ENCODE measurements at regions not wholly inside any gene's neighbourhood (a gene's known extent, or its start where the extent isn't known, plus 50 kb on each side); places are given as distances from the start of the nearest gene placed in this dataset.

DNA sequence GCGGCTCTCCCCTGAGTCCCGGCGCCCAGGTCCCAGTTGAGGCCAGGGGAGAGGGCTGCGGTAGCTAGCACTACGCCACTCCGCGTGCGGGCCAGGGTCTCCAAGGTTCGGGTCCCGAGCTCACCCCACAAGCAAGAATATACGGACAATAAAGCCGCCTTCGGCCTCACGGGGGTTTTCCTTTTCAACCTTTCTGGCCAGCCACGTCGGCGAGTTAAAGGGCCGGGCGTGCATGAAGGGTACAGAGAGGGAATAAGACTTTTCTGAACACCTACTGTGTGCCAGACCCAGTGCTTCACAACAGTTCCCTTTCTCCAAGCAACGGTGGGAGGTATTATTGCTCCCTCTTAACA lies 138.5 kb upstream of the ZIC3 start:
- Histone ChIP-seq H3K36me3 (ENCODE audit: insufficient read depth, low read depth, low read length) (no peaks in the 10 kb centered on the region), H3K27ac (ENCODE audit: low read length) (no peak overlapping the region), H3K4me1 (ENCODE audit: insufficient read depth, low read length) (peaks cover 8% of the 10 kb centered on the region; the same call in 1 of the 2 replicates), H3K27me3 (ENCODE audit: insufficient read depth, low read length) (peaks cover 84% of the 10 kb centered on the region), H3K9me3 (ENCODE audit: insufficient read depth, low read depth, low read length) (no peaks in the 10 kb centered on the region), H3K4me3 (ENCODE audit: low read length) (peak overlapping the region; percentile 69), H3K9ac (ENCODE audit: low read depth, low read length) (no peak overlapping the region)

- H3K9ac ChIP-seq (ENCODE audit: low read depth, low read length): no peak overlapping the region
- H3K9me3 ChIP-seq (ENCODE audit: insufficient read depth, low read depth, low read length): no peaks in the 10 kb centered on the region
- no peaks in the 10 kb centered on the region for H3K36me3 ChIP-seq (ENCODE audit: insufficient read depth, low read depth, low read length)
- peak overlapping the region; percentile 69; the same call in 1 of the 2 replicates for H3K4me3 ChIP-seq (ENCODE audit: low read length)
- H3K4me1 ChIP-seq (ENCODE audit: insufficient read depth, low read length): peaks cover 8% of the 10 kb centered on the region; the same call in 1 of the 2 replicates
- H3K27ac ChIP-seq (ENCODE audit: low read length): no peak overlapping the region
- H3K27me3 ChIP-seq (ENCODE audit: insufficient read depth, low read length): peaks cover 89% of the 10 kb centered on the region
Measured at GRCh38 chrX:137426695-137427425, 139.1 kb upstream of the ZIC3 start.

DNA sequence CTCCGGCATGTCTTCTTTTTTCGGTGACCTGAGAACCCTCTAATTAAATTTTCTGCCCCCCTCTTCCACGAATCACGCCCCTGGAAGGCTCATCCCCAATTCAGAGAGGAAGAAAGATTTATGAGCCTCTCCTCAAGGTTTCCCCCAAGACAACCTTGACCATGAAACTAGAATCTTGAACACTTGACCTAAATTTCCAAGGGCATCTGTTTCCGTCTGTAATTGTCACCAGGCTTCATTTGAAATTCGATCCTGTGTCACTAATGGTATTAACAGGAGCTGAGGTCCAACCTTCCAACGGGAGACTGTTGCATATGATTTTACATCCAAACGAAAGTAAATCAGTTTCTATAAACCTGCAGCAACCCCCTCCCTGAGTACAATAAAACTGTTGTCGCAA lies 139.9 kb upstream of the ZIC3 start:
- Histone ChIP-seq H3K36me3 (ENCODE audit: insufficient read depth, low read depth, low read length) (no peaks in the 10 kb centered on the region), H3K9me3 (ENCODE audit: insufficient read depth, low read depth, low read length) (no peaks in the 10 kb centered on the region), H3K27me3 (ENCODE audit: insufficient read depth, low read length) (peaks cover 88% of the 10 kb centered on the region), H3K9ac (ENCODE audit: low read depth, low read length) (no peak overlapping the region), H3K4me3 (ENCODE audit: low read length) (peak overlapping the region; percentile 26), H3K4me1 (ENCODE audit: insufficient read depth, low read length) (no peaks in the 10 kb centered on the region; the same call in 1 of the 2 replicates), H3K27ac (ENCODE audit: low read length) (no peak overlapping the region)

GRCh38 chrX:137425273-137425902 lies 140.5 kb upstream of the ZIC3 start:
- Histone ChIP-seq H3K4me1 (ENCODE audit: insufficient read depth, low read length) (no peaks in the 10 kb centered on the region; the same call in 1 of the 2 replicates), H3K9me3 (ENCODE audit: insufficient read depth, low read depth, low read length) (no peaks in the 10 kb centered on the region), H3K4me3 (ENCODE audit: low read length) (peak overlapping the region; percentile 73), H3K27me3 (ENCODE audit: insufficient read depth, low read length) (peaks cover 83% of the 10 kb centered on the region), H3K27ac (ENCODE audit: low read length) (no peak overlapping the region), H3K9ac (ENCODE audit: low read depth, low read length) (peak overlapping the region; percentile 21; the same call in 1 of the 2 replicates), H3K36me3 (ENCODE audit: insufficient read depth, low read depth, low read length) (no peaks in the 10 kb centered on the region)

DNA sequence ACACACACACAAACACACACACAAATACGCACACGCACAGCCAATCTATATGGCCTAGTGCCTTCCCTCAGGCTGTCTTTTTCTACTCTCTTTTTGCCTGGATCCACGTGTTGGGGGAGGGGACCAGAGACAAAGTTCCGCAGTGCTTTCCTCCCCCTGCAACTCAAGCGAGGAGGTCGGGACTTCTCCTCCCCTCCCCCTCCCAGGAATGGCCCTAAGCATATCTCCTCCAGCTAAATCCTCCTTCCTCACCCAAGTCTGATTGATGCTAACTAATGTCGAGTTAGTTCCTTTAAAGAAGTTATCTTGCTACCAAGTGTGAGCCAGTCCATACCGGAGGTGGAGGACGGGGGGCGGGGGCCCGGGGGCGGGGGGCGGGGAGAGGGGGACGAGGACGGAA lies 141.2 kb upstream of the ZIC3 start:
- Histone ChIP-seq H3K36me3 (ENCODE audit: insufficient read depth, low read depth, low read length) (no peaks in the 10 kb centered on the region), H3K27me3 (ENCODE audit: insufficient read depth, low read length) (peaks cover 78% of the 10 kb centered on the region), H3K4me1 (ENCODE audit: insufficient read depth, low read length) (no peaks in the 10 kb centered on the region; the same call in 1 of the 2 replicates), H3K27ac (ENCODE audit: low read length) (no peak overlapping the region), H3K9me3 (ENCODE audit: insufficient read depth, low read depth, low read length) (no peaks in the 10 kb centered on the region), H3K4me3 (ENCODE audit: low read length) (peak overlapping the region; percentile 73), H3K9ac (ENCODE audit: low read depth, low read length) (no peak overlapping the region; the same call in 1 of the 2 replicates)

DNA sequence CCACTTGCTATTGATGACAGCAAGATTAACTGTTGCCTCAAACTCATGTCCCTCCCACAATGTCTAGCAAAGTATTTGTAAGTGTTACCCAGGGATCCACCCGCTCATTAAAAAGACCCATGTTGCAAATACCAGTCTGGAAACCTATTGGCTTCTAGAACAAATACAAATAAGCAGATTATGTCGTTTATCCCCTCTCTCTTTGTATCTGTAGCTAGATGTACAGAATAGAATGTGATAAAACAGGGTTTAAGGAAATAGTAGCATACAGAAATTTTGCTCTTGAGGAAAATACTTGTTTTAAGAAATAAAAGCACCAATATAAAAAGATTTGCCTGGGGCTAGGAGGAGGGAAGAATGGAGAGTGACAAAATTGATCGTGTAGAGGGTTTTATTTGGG lies 142.7 kb upstream of the ZIC3 start:
- Histone ChIP-seq H3K4me1 (ENCODE audit: insufficient read depth, low read length) (no peaks in the 10 kb centered on the region; the same call in 1 of the 2 replicates), H3K9ac (ENCODE audit: low read depth, low read length) (no peak overlapping the region), H3K4me3 (ENCODE audit: low read length) (no peak overlapping the region), H3K27me3 (ENCODE audit: insufficient read depth, low read length) (peaks cover 64% of the 10 kb centered on the region), H3K27ac (ENCODE audit: low read length) (no peak overlapping the region), H3K9me3 (ENCODE audit: insufficient read depth, low read depth, low read length) (no peaks in the 10 kb centered on the region), H3K36me3 (ENCODE audit: insufficient read depth, low read depth, low read length) (no peaks in the 10 kb centered on the region)

GRCh38 chrX:137418086-137418485 lies 147.8 kb upstream of the ZIC3 start:
- Histone ChIP-seq H3K9me3 (ENCODE audit: insufficient read depth, low read depth, low read length) (no peaks in the 10 kb centered on the region), H3K4me1 (ENCODE audit: insufficient read depth, low read length) (no peaks in the 10 kb centered on the region; the same call in 1 of the 2 replicates), H3K27me3 (ENCODE audit: insufficient read depth, low read length) (peaks cover 16% of the 10 kb centered on the region), H3K4me3 (ENCODE audit: low read length) (no peak overlapping the region), H3K36me3 (ENCODE audit: insufficient read depth, low read depth, low read length) (no peaks in the 10 kb centered on the region), H3K27ac (ENCODE audit: low read length) (no peak overlapping the region), H3K9ac (ENCODE audit: low read depth, low read length) (no peak overlapping the region)

GRCh38 chrX:137413190-137413589 lies 152.7 kb upstream of the ZIC3 start:
- Histone ChIP-seq H3K9ac (ENCODE audit: low read depth, low read length) (no peak overlapping the region), H3K4me3 (ENCODE audit: low read length) (no peak overlapping the region), H3K27me3 (ENCODE audit: insufficient read depth, low read length) (no peaks in the 10 kb centered on the region), H3K27ac (ENCODE audit: low read length) (no peak overlapping the region), H3K9me3 (ENCODE audit: insufficient read depth, low read depth, low read length) (no peaks in the 10 kb centered on the region), H3K36me3 (ENCODE audit: insufficient read depth, low read depth, low read length) (no peaks in the 10 kb centered on the region), H3K4me1 (ENCODE audit: insufficient read depth, low read length) (no peaks in the 10 kb centered on the region)

DNA sequence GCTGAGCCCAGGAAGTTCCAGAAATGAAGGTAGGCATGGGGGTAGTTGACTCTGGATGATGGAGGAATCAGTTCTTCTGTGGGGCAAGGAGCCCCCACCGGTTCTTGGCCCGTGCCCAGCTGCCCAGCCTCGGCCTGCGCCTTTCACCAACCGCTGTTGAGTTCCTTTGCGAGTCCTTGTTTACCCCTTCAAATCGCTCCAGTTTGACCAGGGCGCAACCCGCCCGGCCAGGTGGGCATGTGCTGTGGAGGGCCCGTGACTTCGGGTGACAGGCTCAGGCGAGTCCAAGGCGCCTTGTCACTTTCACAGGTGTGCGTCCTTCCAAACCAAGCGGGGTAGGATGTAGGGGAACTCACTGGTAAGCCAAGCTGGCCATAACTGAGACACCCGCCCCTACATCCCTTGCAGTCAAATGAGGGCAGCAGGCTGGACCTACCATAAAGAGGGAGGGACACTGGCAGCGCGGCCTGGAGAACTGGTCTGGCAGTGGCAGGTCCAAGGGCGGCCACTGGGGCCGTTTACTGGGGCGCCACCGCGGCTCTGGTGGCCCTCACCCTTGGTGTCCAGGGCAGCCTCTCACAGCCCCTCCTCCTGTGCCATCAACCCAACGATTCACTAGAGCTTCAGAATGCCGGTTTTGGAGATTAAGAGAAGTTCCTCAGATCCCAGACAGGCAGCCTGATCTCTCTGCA lies 160.3 kb upstream of the ZIC3 start:
- Histone ChIP-seq H3K27ac (ENCODE audit: low read length) (no peak overlapping the region), H3K4me1 (ENCODE audit: insufficient read depth, low read length) (no peaks in the 10 kb centered on the region), H3K27me3 (ENCODE audit: insufficient read depth, low read length) (no peaks in the 10 kb centered on the region), H3K9ac (ENCODE audit: low read depth, low read length) (no peak overlapping the region), H3K4me3 (ENCODE audit: low read length) (no peak overlapping the region), H3K36me3 (ENCODE audit: insufficient read depth, low read depth, low read length) (no peaks in the 10 kb centered on the region), H3K9me3 (ENCODE audit: insufficient read depth, low read depth, low read length) (no peaks in the 10 kb centered on the region)

DNA sequence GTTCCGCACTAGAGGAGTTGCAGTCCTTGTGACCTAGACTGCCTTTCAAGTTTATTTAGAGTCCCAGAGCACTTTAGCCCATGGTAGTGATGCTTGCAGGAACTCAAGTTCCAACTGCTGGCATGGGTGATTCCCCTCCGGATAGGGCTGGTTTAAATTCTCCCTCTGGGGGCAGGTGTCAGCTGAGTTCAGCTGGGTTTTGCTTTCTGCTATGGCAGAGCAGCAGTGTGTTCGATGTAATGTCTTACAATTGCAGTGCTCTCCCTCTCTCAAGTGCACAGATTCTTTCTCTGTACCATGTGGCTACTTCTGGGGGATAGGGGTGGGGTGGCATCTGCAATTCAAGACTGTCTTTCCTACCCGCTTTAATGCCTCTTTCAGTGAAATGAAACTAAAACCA lies 164.8 kb upstream of the ZIC3 start:
- Histone ChIP-seq H3K9ac (ENCODE audit: low read depth, low read length) (no peak overlapping the region), H3K36me3 (ENCODE audit: insufficient read depth, low read depth, low read length) (no peaks in the 10 kb centered on the region), H3K27me3 (ENCODE audit: insufficient read depth, low read length) (no peaks in the 10 kb centered on the region), H3K4me3 (ENCODE audit: low read length) (no peak overlapping the region), H3K4me1 (ENCODE audit: insufficient read depth, low read length) (no peaks in the 10 kb centered on the region), H3K9me3 (ENCODE audit: insufficient read depth, low read depth, low read length) (no peaks in the 10 kb centered on the region), H3K27ac (ENCODE audit: low read length) (no peak overlapping the region)

DNA sequence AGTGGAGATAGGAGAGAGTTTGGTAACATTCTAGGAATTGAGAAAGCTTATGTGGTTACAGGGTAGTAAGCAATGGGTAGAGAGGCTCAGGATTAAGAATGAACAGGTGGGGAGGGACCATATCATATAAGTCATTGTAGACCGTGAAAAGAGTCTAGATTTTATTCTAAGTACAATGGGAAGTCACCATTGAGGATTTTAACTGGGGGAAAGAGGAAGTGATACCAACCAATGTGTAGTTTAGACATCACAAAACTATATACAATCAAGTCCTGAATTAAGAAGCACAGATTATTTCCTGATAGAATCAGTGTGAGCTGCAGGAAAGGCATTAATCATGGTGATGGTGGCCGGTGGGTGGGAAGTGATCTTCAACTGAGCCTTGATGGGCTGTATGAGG lies 178.3 kb upstream of the ZIC3 start:
- Histone ChIP-seq H3K4me1 (ENCODE audit: insufficient read depth, low read length) (no peaks in the 10 kb centered on the region), H3K36me3 (ENCODE audit: insufficient read depth, low read depth, low read length) (no peaks in the 10 kb centered on the region), H3K9me3 (ENCODE audit: insufficient read depth, low read depth, low read length) (no peaks in the 10 kb centered on the region), H3K27ac (ENCODE audit: low read length) (no peak overlapping the region), H3K9ac (ENCODE audit: low read depth, low read length) (no peak overlapping the region), H3K27me3 (ENCODE audit: insufficient read depth, low read length) (no peaks in the 10 kb centered on the region), H3K4me3 (ENCODE audit: low read length) (no peak overlapping the region)

Measured in iPS-20b (cell line).